ENCODE measurements at regions not wholly inside any gene's neighbourhood (a gene's known extent, or its start where the extent isn't known, plus 50 kb on each side); places are given as distances from the start of the nearest gene placed in this dataset.

DNA sequence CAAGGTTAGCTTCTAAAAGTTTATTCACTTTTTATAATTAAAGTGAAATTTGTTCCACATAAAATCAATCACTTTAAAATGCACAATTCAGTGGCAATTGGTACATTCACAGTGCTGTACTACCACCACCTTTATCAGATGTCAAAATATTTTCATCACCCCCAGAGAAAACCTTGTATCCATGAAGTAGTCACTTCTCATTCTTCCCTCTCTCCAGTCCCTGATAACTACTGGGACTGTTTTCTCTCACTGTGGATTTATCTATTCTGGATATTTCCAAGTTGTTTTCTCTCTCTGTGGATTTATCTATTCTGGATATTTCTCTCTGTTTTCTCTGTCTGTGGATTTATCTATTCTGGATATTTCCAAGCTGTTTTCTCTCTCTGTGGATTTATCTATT lies 435.4 kb upstream of the CNTNAP2 start:
- CTCF ChIA-PET (ENCODE audit: unreplicated experiment), result no interaction called here
- POLR2A ChIA-PET, result interaction anchor here (0.8 kb wide), 1 partner anchor 8 kb away, joined by 3 read pairs; no protein-coding TSS in a partner anchor
- H3K9me2 ChIP-seq (ENCODE audit: insufficient read depth, low read length), result no peaks in the 10 kb centered on the region

DNA sequence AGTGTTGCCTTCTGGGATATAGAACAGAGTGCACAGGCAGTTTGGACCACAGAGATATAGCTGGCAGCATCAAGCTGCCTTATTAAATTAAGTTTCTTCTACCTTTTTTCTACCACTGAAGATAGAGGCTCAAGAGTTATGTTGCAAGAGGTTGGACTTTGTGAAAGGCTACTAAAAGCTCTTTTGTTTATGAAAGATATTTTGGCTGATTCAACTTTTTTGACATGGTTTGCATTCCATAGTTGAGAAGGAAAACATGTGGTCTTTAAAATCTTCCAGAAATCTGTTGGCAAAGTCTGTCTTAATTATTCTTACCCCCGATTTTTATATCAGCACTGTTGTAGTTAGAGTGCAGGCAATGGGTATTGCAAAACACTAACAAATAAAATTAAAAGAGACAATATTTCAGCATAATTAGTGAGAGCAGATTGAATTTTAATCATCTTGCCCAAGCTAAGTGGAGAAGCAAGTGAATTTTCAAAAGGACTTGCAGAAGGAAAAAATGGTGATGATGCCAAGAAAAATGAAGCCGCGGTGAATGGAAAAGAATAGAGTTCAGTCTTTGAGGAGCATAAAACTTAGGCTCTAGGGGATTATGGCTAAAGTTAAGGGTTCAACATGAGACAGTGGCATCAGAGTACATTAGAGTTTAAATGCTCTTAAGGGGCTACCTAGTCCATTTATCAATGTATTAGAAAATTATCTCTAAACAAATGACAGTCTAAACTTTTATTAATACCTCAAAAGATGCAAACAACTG lies 450.9 kb upstream of the CNTNAP2 start:
- no peak overlapping the region for H3K4me3 ChIP-seq (ENCODE audit: low read depth, low read length, poor library complexity, severe bottlenecking)
- H3K9me2 ChIP-seq (ENCODE audit: insufficient read depth, low read length), result no peaks in the 10 kb centered on the region
- TF ChIP-seq EZH2phosphoT487 (IDR thresholded peaks at IDR 0.05; ENCODE audit: borderline replicate concordance, low read depth, low read length), result no peak
- CTCF ChIA-PET (ENCODE audit: unreplicated experiment), result no interaction called here
- H2AFZ ChIP-seq (ENCODE audit: low read length), result no peak overlapping the region
- no peak overlapping the region for H3K27ac ChIP-seq (ENCODE audit: low read depth, low read length, poor library complexity, severe bottlenecking)
- intact Hi-C loops (cut with micrococcal nuclease; ENCODE audit: unreplicated experiment), result no loop called here
- no peaks in the 10 kb centered on the region for H3K79me2 ChIP-seq (ENCODE audit: insufficient read depth, low read depth, low read length)
- no peak overlapping the region for H3K4me2 ChIP-seq (ENCODE audit: low read length)
- no peaks in the 10 kb centered on the region for H3K36me3 ChIP-seq (ENCODE audit: insufficient read depth, low read length)
- POLR2A ChIA-PET, result no interaction called here
- H4K20me1 ChIP-seq (ENCODE audit: insufficient read depth, low read length), result no peaks in the 10 kb centered on the region
- H3K9me3 ChIP-seq (ENCODE audit: low read length), result no peaks in the 10 kb centered on the region
- H3K4me1 ChIP-seq (ENCODE audit: insufficient read depth, low read length, poor library complexity, severe bottlenecking), result no peaks in the 10 kb centered on the region
- no peak for DNase-seq (ENCODE audit: low spot score)
- BruUV-seq (replicated peaks), result no TSS peak

More for the DNA sequence above, 435.4 kb upstream of the CNTNAP2 start:
- no peak for DNase-seq (ENCODE audit: low spot score)
- Histone ChIP-seq H3K4me1 (ENCODE audit: insufficient read depth, low read length, poor library complexity, severe bottlenecking) (no peaks in the 10 kb centered on the region), H3K4me2 (ENCODE audit: low read length) (no peak overlapping the region), H3K9me3 (ENCODE audit: low read length) (no peaks in the 10 kb centered on the region), H2AFZ (ENCODE audit: low read length) (no peak overlapping the region), H3K36me3 (ENCODE audit: insufficient read depth, low read length) (no peaks in the 10 kb centered on the region), H3K79me2 (ENCODE audit: insufficient read depth, low read depth, low read length) (no peaks in the 10 kb centered on the region), H3K4me3 (ENCODE audit: low read depth, low read length, poor library complexity, severe bottlenecking) (no peak overlapping the region), H3K27ac (ENCODE audit: low read depth, low read length, poor library complexity, severe bottlenecking) (no peak overlapping the region), H4K20me1 (ENCODE audit: insufficient read depth, low read length) (no peaks in the 10 kb centered on the region)
- intact Hi-C loops (cut with micrococcal nuclease; ENCODE audit: unreplicated experiment), result no loop called here
- no TSS peak for BruUV-seq (replicated peaks)
- TF ChIP-seq, protein P1, sequence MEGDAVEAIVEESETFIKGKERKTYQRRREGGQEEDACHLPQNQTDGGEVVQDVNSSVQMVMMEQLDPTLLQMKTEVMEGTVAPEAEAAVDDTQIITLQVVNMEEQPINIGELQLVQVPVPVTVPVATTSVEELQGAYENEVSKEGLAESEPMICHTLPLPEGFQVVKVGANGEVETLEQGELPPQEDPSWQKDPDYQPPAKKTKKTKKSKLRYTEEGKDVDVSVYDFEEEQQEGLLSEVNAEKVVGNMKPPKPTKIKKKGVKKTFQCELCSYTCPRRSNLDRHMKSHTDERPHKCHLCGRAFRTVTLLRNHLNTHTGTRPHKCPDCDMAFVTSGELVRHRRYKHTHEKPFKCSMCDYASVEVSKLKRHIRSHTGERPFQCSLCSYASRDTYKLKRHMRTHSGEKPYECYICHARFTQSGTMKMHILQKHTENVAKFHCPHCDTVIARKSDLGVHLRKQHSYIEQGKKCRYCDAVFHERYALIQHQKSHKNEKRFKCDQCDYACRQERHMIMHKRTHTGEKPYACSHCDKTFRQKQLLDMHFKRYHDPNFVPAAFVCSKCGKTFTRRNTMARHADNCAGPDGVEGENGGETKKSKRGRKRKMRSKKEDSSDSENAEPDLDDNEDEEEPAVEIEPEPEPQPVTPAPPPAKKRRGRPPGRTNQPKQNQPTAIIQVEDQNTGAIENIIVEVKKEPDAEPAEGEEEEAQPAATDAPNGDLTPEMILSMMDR (conservative IDR thresholded peaks at IDR 0.05; ENCODE audit: low read length), result no peak
- TF ChIP-seq EZH2phosphoT487 (IDR thresholded peaks at IDR 0.05; ENCODE audit: borderline replicate concordance, low read depth, low read length), result no peak

DNA sequence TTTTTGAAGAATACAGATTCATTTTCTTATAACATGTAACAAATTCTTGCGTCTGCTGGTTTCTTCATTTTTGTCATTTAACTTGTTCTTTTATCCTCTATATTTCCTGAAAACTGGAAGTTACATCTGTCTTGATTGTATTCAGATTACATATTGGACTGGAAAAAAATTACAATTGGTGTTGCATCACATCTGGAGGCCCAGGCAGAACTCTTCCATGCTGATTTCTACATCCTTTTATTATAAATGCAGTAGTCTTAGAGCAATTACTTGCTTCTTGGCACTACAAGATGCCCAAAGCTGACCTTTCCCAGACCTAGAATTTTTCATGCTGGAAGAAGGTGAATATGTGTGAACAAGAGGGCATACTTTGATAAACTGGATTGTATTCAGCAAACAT lies 460.9 kb upstream of the CNTNAP2 start:
- intact Hi-C loops (cut with micrococcal nuclease; ENCODE audit: unreplicated experiment), result no loop called here
- no peaks in the 10 kb centered on the region for H4K20me1 ChIP-seq (ENCODE audit: insufficient read depth, low read length)
- BruUV-seq (replicated peaks), result no TSS peak
- DNase-seq (ENCODE audit: low spot score), result no peak
- no peaks in the 10 kb centered on the region for H3K79me2 ChIP-seq (ENCODE audit: insufficient read depth, low read depth, low read length)
- TF ChIP-seq, protein P1 (conservative IDR thresholded peaks at IDR 0.05; ENCODE audit: low read length), result no peak
- TF ChIP-seq EZH2phosphoT487 (IDR thresholded peaks at IDR 0.05; ENCODE audit: borderline replicate concordance, low read depth, low read length), result no peak
- no peaks in the 10 kb centered on the region for H3K4me1 ChIP-seq (ENCODE audit: insufficient read depth, low read length, poor library complexity, severe bottlenecking)
- H3K9me2 ChIP-seq (ENCODE audit: insufficient read depth, low read length), result no peaks in the 10 kb centered on the region
- CTCF ChIA-PET (ENCODE audit: unreplicated experiment), result no interaction called here
- no peaks in the 10 kb centered on the region for H3K9me3 ChIP-seq (ENCODE audit: low read length)
- H3K4me3 ChIP-seq (ENCODE audit: low read depth, low read length, poor library complexity, severe bottlenecking), result no peak overlapping the region
- H3K27ac ChIP-seq (ENCODE audit: low read depth, low read length, poor library complexity, severe bottlenecking), result no peak overlapping the region
- H3K4me2 ChIP-seq (ENCODE audit: low read length), result no peak overlapping the region
- POLR2A ChIA-PET, result no interaction called here
- H2AFZ ChIP-seq (ENCODE audit: low read length), result no peak overlapping the region
- no peaks in the 10 kb centered on the region for H3K36me3 ChIP-seq (ENCODE audit: insufficient read depth, low read length)

Measured in OCI-LY7 (cell line).